ENCODE measurements at regions not wholly inside any gene's neighbourhood (a gene's known extent, or its start where the extent isn't known, plus 50 kb on each side); places are given as distances from the start of the nearest gene placed in this dataset.

- TF ChIP-seq HINFP (CRISPR knock-in tag; IDR thresholded peaks at IDR 0.05; ENCODE audit: low read depth), result no peak
- TF ChIP-seq MED13 (CRISPR knock-in tag; IDR thresholded peaks at IDR 0.05), result no peak
- TF ChIP-seq GABPA (IDR thresholded peaks at IDR 0.05; ENCODE audit: low read depth, low read length), result no peak
- TF ChIP-seq GABPA (CRISPR knock-in tag; IDR thresholded peaks at IDR 0.05; ENCODE audit: low read depth), result no peak
- no peak for TF ChIP-seq ZSCAN30 (CRISPR knock-in tag; IDR thresholded peaks at IDR 0.05)
- no peak for TF ChIP-seq HOXA3 (CRISPR knock-in tag; IDR thresholded peaks at IDR 0.05)
- no peak for TF ChIP-seq SALL2 (CRISPR knock-in tag; IDR thresholded peaks at IDR 0.05)
- no peak for TF ChIP-seq SOX13 (IDR thresholded peaks at IDR 0.05)
- TF ChIP-seq SOX13 (CRISPR knock-in tag; conservative IDR thresholded peaks at IDR 0.05 in 1 of 2, IDR thresholded peaks at IDR 0.05 in 1 of 2), result no peak
- no peak for TF ChIP-seq MAX (IDR thresholded peaks at IDR 0.05)
These were observed 143.2 kb upstream of the LIPC start (continued) for GRCh38 chr15:58288592-58288991.

- H4K20me1 ChIP-seq (ENCODE audit: insufficient read depth, low read length), result no peaks in the 10 kb centered on the region
- ATAC-seq (no peak), DNase-seq (ENCODE audit: low spot score) (no peak), FAIRE-seq (no peak)
- no TSS peak for BruUV-seq (replicated peaks)
- H3K9me3 ChIP-seq (ENCODE audit: low read length), result peaks cover 14% of the 10 kb centered on the region; the same call in 1 of the 2 replicates
- H2AFZ ChIP-seq (ENCODE audit: low read length), result no peak overlapping the region
- ChIA-PET POLR2A (no interaction called here), CTCF (ENCODE audit: low intra/inter-chr PET ratio, low total read pairs) (no interaction called here)
- no peak overlapping the region for H3K4me2 ChIP-seq (ENCODE audit: low read depth, low read length)
- H3K4me3 ChIP-seq (replicated peaks in 1 of 3; ENCODE audit: insufficient read depth in 1 of 3, low read depth in 2 of 3, low read length in 3 of 3), result no peak overlapping the region
- no peak overlapping the region for H3K9ac ChIP-seq (ENCODE audit: insufficient read depth, low read depth, low read length)
- peaks cover 22% of the 10 kb centered on the region for H3K4me1 ChIP-seq (ENCODE audit: insufficient read depth, low read length)
- no peaks in the 10 kb centered on the region for H3K27me3 ChIP-seq (ENCODE audit: control insufficient read depth in 1 of 2, insufficient read depth in 2 of 2, low read length in 2 of 2)
- intact Hi-C loops (cut with micrococcal nuclease; ENCODE audit: unreplicated experiment) (no loop called here), in situ Hi-C loops (cut with HindIII; ENCODE audit: extremely low pct_ligation_motif_present, low pct_unique_long_range_greater_than_20kb) (no loop called here)
- H3K79me2 ChIP-seq (ENCODE audit: insufficient read depth, low read length), result no peaks in the 10 kb centered on the region
- H3K27ac ChIP-seq (ENCODE audit: extremely low read length, insufficient read depth, low read length), result no peak overlapping the region
- no peaks in the 10 kb centered on the region for H3K36me3 ChIP-seq (replicated peaks in 1 of 2; ENCODE audit: control insufficient read depth in 1 of 2, insufficient read depth in 2 of 2, low read length in 2 of 2)
- no peak for TF ChIP-seq ISX (CRISPR knock-in tag; conservative IDR thresholded peaks at IDR 0.05)
- no peak for TF ChIP-seq E2F5 (CRISPR knock-in tag; conservative IDR thresholded peaks at IDR 0.05)
- TF ChIP-seq RARG (CRISPR knock-in tag; IDR thresholded peaks at IDR 0.05; ENCODE audit: low read depth), result no peak
- TF ChIP-seq SMAD9 (CRISPR knock-in tag; IDR thresholded peaks at IDR 0.05), result no peak
- no peak for TF ChIP-seq ARID3A (IDR thresholded peaks at IDR 0.05; ENCODE audit: low read depth, low read length)
- TF ChIP-seq THYN1 (CRISPR knock-in tag; IDR thresholded peaks at IDR 0.05; ENCODE audit: borderline replicate concordance, low read depth), result no peak
- TF ChIP-seq ZNF557 (CRISPR knock-in tag; IDR thresholded peaks at IDR 0.05), result no peak
- TF ChIP-seq TSC22D2 (CRISPR knock-in tag; IDR thresholded peaks at IDR 0.05; ENCODE audit: borderline replicate concordance), result no peak
- TF ChIP-seq CREBL2 (CRISPR knock-in tag; IDR thresholded peaks at IDR 0.05; ENCODE audit: borderline replicate concordance), result no peak
- TF ChIP-seq DRAP1 (CRISPR knock-in tag; IDR thresholded peaks at IDR 0.05), result no peak
- TF ChIP-seq ZNF878 (CRISPR knock-in tag; IDR thresholded peaks at IDR 0.05), result no peak
These were observed 139.9 kb upstream of the LIPC start for GRCh38 chr15:58291848-58292247.
